Activated gamma-delta T cell treated with anti-CD3 and anti-CD28 coated beads, Interleukin-2, amount 50 U/mL, for 16 hours (primary cell): ENCODE measurements at regions not wholly inside any gene's neighbourhood (a gene's known extent, or its start where the extent isn't known, plus 50 kb on each side); places are given as distances from the start of the nearest gene placed in this dataset.

Source experiments
- DNase-seq: peaks from one replicate; pipeline ENCODE4 v3.0.0-alpha.2; 2020; ENCODE audit warnings: low read depth

GRCh38 chr21:33155422-33155821, 74.3 kb upstream of the IFNAR2 start:
- DNase-seq, result no peak

- DNase-seq, result no peak
Measured at GRCh38 chr21:33157303-33157702, 72.4 kb upstream of the IFNAR2 start.

GRCh38 chr21:33158654-33159053, 71.1 kb upstream of the IFNAR2 start:
- no peak for DNase-seq

GRCh38 chr21:33162436-33162951, 67.2 kb upstream of the IFNAR2 start:
- no peak for DNase-seq

- DNase-seq, result no peak
Measured at GRCh38 chr21:33168886-33169285, 60.9 kb upstream of the IFNAR2 start.

GRCh38 chr21:33169359-33169758, 60.4 kb upstream of the IFNAR2 start:
- DNase-seq, result no peak

GRCh38 chr21:33171616-33172169, 58.0 kb upstream of the IFNAR2 start:
- DNase-seq, result no peak

GRCh38 chr21:33174756-33175155, 55.0 kb upstream of the IFNAR2 start:
- DNase-seq, result no peak
